SK-N-SH (cell line): ENCODE measurements at regions not wholly inside any gene's neighbourhood (a gene's known extent, or its start where the extent isn't known, plus 50 kb on each side); places are given as distances from the start of the nearest gene placed in this dataset.

ENCODE experiments used
- CTCF ChIA-PET: fragments of 300-600, 350-600 bp; formaldehyde crosslinking; extraction: SDS; loops from one replicate; lab custom pipeline; 2021; lab: Yijun Ruan, JAX
- POLR2A ChIA-PET: fragments of 350-600 bp; sonication (Branson Sonifier 250); formaldehyde crosslinking; extraction: SDS; loops from one replicate; lab custom pipeline; 2020; ENCODE audit warnings: antibody characterized with exemption, inconsistent platforms; lab: Yijun Ruan, JAX
- DNase-seq: peaks from one replicate; pipeline ENCODE4 v3.0.0; 2012
- H2AFZ ChIP-seq: fragments of 200-600 bp; sonication (generic); 2 replicates; pipeline ENCODE4 v1.8.1; 2016; ENCODE audit warnings: antibody characterized with exemption, mild to moderate bottlenecking, low read depth
- H3F3A ChIP-seq: fragments of 200-600 bp; sonication (generic); replicated peaks from 2 replicates; pipeline ENCODE3; 2016; ENCODE audit warnings: antibody characterized with exemption, mild to moderate bottlenecking; ENCODE audit not compliant: insufficient read depth
- H3K27ac ChIP-seq, 2 experiments: fragments of 200-500 bp in 1 of 2; fragments of 200-600 bp in 1 of 2; sonication (Bioruptor generic) in 1 of 2; sonication (generic), shearing (Covaris generic) in 1 of 2; 2 replicates each; pipeline versions ENCODE4 v1.5.1 to v1.6.1; 2014 to 2016; ENCODE audit warnings: low read depth in 2 of 2, inconsistent platforms in 1 of 2, low read length in 1 of 2, mild to moderate bottlenecking in 1 of 2, mixed read lengths in 1 of 2
- H3K27me3 ChIP-seq: fragments of 200-600 bp; sonication (generic), shearing (Covaris generic); 2 replicates; pipeline ENCODE4 v1.6.1; 2016; ENCODE audit warnings: mixed run types; ENCODE audit not compliant: insufficient read depth
- H3K36me3 ChIP-seq, 2 experiments: fragments of 200-500 bp in 1 of 2; fragments of 200-600 bp in 1 of 2; sonication (Bioruptor generic) in 1 of 2; sonication (generic) in 1 of 2; replicated peaks in 1 of 2; 2 replicates each; pipeline versions ENCODE3 to v1.5.1; 2014 to 2016; ENCODE audit warnings: low read length in 1 of 2, mild to moderate bottlenecking in 1 of 2; ENCODE audit not compliant: insufficient read depth in 2 of 2, control insufficient read depth in 1 of 2
- H3K4me1 ChIP-seq, 2 experiments: fragments of 200-500 bp in 1 of 2; fragments of 200-600 bp in 1 of 2; sonication (Bioruptor generic) in 1 of 2; sonication (generic), shearing (Covaris generic) in 1 of 2; 2 replicates each; pipeline versions ENCODE4 v1.5.1 to v1.6.1; 2014 to 2016; ENCODE audit warnings: low read depth in 1 of 2, low read length in 1 of 2, mixed run types in 1 of 2; ENCODE audit not compliant: insufficient read depth in 2 of 2, control insufficient read depth in 1 of 2
- H3K4me2 ChIP-seq: fragments of 200-600 bp; sonication (generic), shearing (Covaris generic); 2 replicates; pipeline ENCODE4 v1.6.1; 2017; ENCODE audit warnings: mixed run types
- H3K4me3 ChIP-seq, 2 experiments: fragments of 200-500 bp in 1 of 2; fragments of 200-600 bp in 1 of 2; sonication (Bioruptor generic) in 1 of 2; sonication (generic), shearing (Covaris generic) in 1 of 2; 2 replicates each; pipeline versions ENCODE4 v1.5.1 to v1.8.1; 2014 to 2016; ENCODE audit warnings: low read depth in 2 of 2, inconsistent platforms in 1 of 2, low read length in 1 of 2, mild to moderate bottlenecking in 1 of 2, mixed read lengths in 1 of 2, moderate library complexity in 1 of 2
- H3K79me2 ChIP-seq: fragments of 200-600 bp; sonication (generic); 2 replicates; pipeline ENCODE4 v1.8.1; 2017; ENCODE audit warnings: mild to moderate bottlenecking; ENCODE audit not compliant: insufficient read depth
- H3K9ac ChIP-seq: fragments of 200-600 bp; sonication (generic); 2 replicates; pipeline ENCODE4 v1.6.1; 2017; ENCODE audit warnings: mixed run types
- H3K9me2 ChIP-seq: fragments of 200-600 bp; sonication (generic); 2 replicates; pipeline ENCODE4 v1.6.1; 2017; ENCODE audit warnings: mixed run types
- H3K9me3 ChIP-seq: fragments of 200-600 bp; sonication (generic); 2 replicates; pipeline ENCODE4 v1.6.1; 2017; ENCODE audit warnings: mixed run types, mild to moderate bottlenecking, moderate library complexity
- H4K20me1 ChIP-seq: fragments of 200-600 bp; sonication (generic); 2 replicates; pipeline ENCODE4 v1.6.1; 2017; ENCODE audit warnings: mild to moderate bottlenecking, mixed run types; ENCODE audit not compliant: insufficient read depth
- CHD2 ChIP-seq: fragments of 150-350 bp; IDR thresholded peaks from 2 replicates; pipeline ENCODE4 v1.6.1; 2018; ENCODE audit warnings: low read length; ENCODE audit not compliant: partially characterized antibody
- ELF1 ChIP-seq: IDR thresholded peaks from 2 replicates; pipeline ENCODE4 v1.4.0; 2012
- JUND ChIP-seq: IDR thresholded peaks from 2 replicates; pipeline ENCODE4 v1.4.0; 2012
- MXI1 ChIP-seq: IDR thresholded peaks from 2 replicates; pipeline ENCODE4 v1.6.1; 2012; ENCODE audit warnings: mild to moderate bottlenecking, low read depth, low read length, improper control_type of control experiment
- POLR2AphosphoS5 ChIP-seq: IDR thresholded peaks from 2 replicates; pipeline ENCODE4 v1.6.1; 2012; ENCODE audit warnings: low read depth, low read length
- SIN3A ChIP-seq: IDR thresholded peaks from 2 replicates; pipeline ENCODE4 v1.6.1; 2012; ENCODE audit warnings: low read depth, mild to moderate bottlenecking, low read length, moderate library complexity, borderline replicate concordance
- WGBS: methylation state at CpG from one replicate; pipeline ENCODE4 v1.1.6; 2017; ENCODE audit warnings: low lambda C conversion rate; 5-methylcytosine and 5-hydroxymethylcytosine counted together
- TF ChIP-seq, protein P1 (sequence below): IDR thresholded peaks from 2 replicates; pipeline ENCODE4 v1.4.0; 2012; ENCODE audit warnings: low read depth, borderline replicate concordance
- TF ChIP-seq, protein P2 (sequence below): IDR thresholded peaks from 2 replicates; pipeline ENCODE4; 2012
- TF ChIP-seq, protein P3 (sequence below): IDR thresholded peaks from 2 replicates; pipeline ENCODE4 v1.6.1; 2012; ENCODE audit warnings: mild to moderate bottlenecking, low read depth, low read length, moderate library complexity
- TF ChIP-seq, protein P4 (sequence below): IDR thresholded peaks from 2 replicates; pipeline ENCODE4 v1.4.0; 2012; ENCODE audit warnings: low read depth, borderline replicate concordance
- TF ChIP-seq, protein P5 (sequence below): fragments of 200-600 bp; sonication (generic); IDR thresholded peaks from 2 replicates; pipeline ENCODE4 v1.6.1; 2017; ENCODE audit warnings: antibody characterized with exemption, mild to moderate bottlenecking, moderate library complexity

DNA sequence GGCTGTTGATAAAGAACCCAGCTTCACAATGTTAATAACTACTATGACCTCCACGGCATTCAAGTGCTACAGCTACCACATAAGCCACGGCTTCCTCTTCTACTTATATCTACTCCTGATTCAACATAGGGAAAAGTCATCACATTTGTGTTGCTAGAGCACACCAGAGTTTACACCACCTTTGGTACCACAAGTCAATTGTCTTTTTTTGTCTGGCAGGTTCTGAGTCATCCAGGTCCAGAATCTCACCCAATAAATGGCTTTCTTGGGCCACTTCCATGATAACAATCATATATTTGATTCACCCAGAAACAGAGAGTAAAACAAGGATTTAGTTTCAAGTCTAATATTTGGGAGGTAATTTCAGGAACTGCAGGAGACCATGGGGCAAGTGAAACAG, 480.2 kb downstream of the TMX3 start:
- Histone ChIP-seq H3K4me2 (no peak overlapping the region), H3K4me3 (no peak overlapping the region), H3F3A (no peaks in the 10 kb centered on the region), H3K9me2 (no peaks in the 10 kb centered on the region), H3K9ac (no peak overlapping the region), H2AFZ (no peak overlapping the region), H3K9me3 (no peaks in the 10 kb centered on the region; the same call in 1 of the 2 replicates), H3K79me2 (no peaks in the 10 kb centered on the region), H3K4me1 (no peaks in the 10 kb centered on the region), H4K20me1 (no peaks in the 10 kb centered on the region), H3K27me3 (no peaks in the 10 kb centered on the region), H3K27ac (no peak overlapping the region), H3K36me3 (no peaks in the 10 kb centered on the region)
- ChIA-PET CTCF (no interaction called here), POLR2A (no interaction called here)
- no peak for DNase-seq
- 74% methylated on average over 2 of the region's 2 CpGs for WGBS
- TF ChIP-seq, protein P1, sequence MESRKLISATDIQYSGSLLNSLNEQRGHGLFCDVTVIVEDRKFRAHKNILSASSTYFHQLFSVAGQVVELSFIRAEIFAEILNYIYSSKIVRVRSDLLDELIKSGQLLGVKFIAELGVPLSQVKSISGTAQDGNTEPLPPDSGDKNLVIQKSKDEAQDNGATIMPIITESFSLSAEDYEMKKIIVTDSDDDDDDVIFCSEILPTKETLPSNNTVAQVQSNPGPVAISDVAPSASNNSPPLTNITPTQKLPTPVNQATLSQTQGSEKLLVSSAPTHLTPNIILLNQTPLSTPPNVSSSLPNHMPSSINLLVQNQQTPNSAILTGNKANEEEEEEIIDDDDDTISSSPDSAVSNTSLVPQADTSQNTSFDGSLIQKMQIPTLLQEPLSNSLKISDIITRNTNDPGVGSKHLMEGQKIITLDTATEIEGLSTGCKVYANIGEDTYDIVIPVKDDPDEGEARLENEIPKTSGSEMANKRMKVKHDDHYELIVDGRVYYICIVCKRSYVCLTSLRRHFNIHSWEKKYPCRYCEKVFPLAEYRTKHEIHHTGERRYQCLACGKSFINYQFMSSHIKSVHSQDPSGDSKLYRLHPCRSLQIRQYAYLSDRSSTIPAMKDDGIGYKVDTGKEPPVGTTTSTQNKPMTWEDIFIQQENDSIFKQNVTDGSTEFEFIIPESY, result no peak
- TF ChIP-seq, protein P2, sequence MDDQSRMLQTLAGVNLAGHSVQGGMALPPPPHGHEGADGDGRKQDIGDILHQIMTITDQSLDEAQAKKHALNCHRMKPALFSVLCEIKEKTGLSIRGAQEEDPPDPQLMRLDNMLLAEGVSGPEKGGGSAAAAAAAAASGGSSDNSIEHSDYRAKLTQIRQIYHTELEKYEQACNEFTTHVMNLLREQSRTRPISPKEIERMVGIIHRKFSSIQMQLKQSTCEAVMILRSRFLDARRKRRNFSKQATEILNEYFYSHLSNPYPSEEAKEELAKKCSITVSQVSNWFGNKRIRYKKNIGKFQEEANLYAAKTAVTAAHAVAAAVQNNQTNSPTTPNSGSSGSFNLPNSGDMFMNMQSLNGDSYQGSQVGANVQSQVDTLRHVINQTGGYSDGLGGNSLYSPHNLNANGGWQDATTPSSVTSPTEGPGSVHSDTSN, result no peak
- TF ChIP-seq JUND, result no peak
- TF ChIP-seq, protein P3, sequence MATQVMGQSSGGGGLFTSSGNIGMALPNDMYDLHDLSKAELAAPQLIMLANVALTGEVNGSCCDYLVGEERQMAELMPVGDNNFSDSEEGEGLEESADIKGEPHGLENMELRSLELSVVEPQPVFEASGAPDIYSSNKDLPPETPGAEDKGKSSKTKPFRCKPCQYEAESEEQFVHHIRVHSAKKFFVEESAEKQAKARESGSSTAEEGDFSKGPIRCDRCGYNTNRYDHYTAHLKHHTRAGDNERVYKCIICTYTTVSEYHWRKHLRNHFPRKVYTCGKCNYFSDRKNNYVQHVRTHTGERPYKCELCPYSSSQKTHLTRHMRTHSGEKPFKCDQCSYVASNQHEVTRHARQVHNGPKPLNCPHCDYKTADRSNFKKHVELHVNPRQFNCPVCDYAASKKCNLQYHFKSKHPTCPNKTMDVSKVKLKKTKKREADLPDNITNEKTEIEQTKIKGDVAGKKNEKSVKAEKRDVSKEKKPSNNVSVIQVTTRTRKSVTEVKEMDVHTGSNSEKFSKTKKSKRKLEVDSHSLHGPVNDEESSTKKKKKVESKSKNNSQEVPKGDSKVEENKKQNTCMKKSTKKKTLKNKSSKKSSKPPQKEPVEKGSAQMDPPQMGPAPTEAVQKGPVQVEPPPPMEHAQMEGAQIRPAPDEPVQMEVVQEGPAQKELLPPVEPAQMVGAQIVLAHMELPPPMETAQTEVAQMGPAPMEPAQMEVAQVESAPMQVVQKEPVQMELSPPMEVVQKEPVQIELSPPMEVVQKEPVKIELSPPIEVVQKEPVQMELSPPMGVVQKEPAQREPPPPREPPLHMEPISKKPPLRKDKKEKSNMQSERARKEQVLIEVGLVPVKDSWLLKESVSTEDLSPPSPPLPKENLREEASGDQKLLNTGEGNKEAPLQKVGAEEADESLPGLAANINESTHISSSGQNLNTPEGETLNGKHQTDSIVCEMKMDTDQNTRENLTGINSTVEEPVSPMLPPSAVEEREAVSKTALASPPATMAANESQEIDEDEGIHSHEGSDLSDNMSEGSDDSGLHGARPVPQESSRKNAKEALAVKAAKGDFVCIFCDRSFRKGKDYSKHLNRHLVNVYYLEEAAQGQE, result no peak
- no peak for TF ChIP-seq MXI1
- no peak for TF ChIP-seq POLR2AphosphoS5
- TF ChIP-seq, protein P4, sequence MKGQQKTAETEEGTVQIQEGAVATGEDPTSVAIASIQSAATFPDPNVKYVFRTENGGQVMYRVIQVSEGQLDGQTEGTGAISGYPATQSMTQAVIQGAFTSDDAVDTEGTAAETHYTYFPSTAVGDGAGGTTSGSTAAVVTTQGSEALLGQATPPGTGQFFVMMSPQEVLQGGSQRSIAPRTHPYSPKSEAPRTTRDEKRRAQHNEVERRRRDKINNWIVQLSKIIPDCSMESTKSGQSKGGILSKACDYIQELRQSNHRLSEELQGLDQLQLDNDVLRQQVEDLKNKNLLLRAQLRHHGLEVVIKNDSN, result no peak
- no peak for TF ChIP-seq CHD2
- TF ChIP-seq ELF1, result no peak
- TF ChIP-seq, protein P5, sequence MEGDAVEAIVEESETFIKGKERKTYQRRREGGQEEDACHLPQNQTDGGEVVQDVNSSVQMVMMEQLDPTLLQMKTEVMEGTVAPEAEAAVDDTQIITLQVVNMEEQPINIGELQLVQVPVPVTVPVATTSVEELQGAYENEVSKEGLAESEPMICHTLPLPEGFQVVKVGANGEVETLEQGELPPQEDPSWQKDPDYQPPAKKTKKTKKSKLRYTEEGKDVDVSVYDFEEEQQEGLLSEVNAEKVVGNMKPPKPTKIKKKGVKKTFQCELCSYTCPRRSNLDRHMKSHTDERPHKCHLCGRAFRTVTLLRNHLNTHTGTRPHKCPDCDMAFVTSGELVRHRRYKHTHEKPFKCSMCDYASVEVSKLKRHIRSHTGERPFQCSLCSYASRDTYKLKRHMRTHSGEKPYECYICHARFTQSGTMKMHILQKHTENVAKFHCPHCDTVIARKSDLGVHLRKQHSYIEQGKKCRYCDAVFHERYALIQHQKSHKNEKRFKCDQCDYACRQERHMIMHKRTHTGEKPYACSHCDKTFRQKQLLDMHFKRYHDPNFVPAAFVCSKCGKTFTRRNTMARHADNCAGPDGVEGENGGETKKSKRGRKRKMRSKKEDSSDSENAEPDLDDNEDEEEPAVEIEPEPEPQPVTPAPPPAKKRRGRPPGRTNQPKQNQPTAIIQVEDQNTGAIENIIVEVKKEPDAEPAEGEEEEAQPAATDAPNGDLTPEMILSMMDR, result no peak
- TF ChIP-seq SIN3A, result no peak
